GM10266 (cell line): ENCODE measurements at regions not wholly inside any gene's neighbourhood (a gene's known extent, or its start where the extent isn't known, plus 50 kb on each side); places are given as distances from the start of the nearest gene placed in this dataset.
"Not testable (repeated sequence)": the region's sequence is repeated elsewhere in the genome, so short reads cannot be mapped to it uniquely, and the experiment has no call there.

Source experiments
- DNase-seq: peaks from one replicate; pipeline ENCODE4 v3.0.0; 2012; ENCODE audit errors: extremely low spot score
- TF ChIP-seq, protein P1 (sequence below): IDR thresholded peaks from 2 replicates; pipeline ENCODE4 v1.5.1; 2012; ENCODE audit warnings: mild to moderate bottlenecking, low read depth; ENCODE audit not compliant: control insufficient read depth, insufficient read depth; ENCODE audit errors: missing control alignments

GRCh38 chr11:103811870-103812455, 224.5 kb upstream of the DDI1 start:
- DNase-seq, result no peak
- TF ChIP-seq, protein P1, sequence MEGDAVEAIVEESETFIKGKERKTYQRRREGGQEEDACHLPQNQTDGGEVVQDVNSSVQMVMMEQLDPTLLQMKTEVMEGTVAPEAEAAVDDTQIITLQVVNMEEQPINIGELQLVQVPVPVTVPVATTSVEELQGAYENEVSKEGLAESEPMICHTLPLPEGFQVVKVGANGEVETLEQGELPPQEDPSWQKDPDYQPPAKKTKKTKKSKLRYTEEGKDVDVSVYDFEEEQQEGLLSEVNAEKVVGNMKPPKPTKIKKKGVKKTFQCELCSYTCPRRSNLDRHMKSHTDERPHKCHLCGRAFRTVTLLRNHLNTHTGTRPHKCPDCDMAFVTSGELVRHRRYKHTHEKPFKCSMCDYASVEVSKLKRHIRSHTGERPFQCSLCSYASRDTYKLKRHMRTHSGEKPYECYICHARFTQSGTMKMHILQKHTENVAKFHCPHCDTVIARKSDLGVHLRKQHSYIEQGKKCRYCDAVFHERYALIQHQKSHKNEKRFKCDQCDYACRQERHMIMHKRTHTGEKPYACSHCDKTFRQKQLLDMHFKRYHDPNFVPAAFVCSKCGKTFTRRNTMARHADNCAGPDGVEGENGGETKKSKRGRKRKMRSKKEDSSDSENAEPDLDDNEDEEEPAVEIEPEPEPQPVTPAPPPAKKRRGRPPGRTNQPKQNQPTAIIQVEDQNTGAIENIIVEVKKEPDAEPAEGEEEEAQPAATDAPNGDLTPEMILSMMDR, result no peak

DNA sequence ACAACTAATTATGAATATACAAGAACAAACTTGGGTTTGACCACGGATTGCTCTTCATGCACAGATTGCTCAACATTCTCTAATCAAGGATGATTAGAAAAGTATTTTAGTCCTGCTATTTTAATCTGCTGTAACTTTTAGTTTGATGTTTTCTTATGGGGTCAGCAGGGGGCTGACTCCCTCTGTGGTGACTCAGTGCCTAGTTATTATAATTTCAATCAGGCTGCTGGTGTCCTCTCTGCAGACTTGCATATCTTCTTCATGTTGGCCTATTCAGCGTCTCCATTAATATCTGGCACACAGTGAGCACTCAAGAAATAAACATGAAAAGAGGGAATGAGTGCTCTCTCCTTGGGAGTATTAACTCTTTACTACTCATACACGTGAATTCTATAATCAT, 223.8 kb upstream of the DDI1 start:
- TF ChIP-seq, protein P1, result no peak
- DNase-seq, result no peak

GRCh38 chr11:103820345-103820744, 216.1 kb upstream of the DDI1 start:
- not testable (repeated sequence) for DNase-seq

GRCh38 chr11:103824116-103824515, 212.3 kb upstream of the DDI1 start:
- TF ChIP-seq, protein P1, result no peak
- DNase-seq, result no peak

DNA sequence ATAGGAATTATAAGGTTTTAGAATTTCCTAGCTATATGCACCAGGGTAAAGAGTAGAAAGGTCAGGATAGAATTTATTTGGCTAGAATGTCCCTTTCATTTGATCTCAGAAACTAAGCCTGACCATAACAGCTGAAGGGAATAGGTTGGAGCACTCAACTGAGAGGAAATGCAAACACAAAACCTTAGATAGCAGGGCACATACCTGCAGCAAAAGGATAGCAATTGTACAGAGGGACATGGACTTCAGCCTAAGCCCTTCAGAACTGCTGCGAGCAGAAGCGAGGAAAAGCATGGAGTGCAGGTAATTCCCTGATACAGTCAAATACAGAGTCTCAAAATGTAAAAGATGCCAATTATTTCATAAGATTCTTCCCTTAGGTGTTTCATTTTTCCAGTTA, 211.0 kb upstream of the DDI1 start:
- TF ChIP-seq, protein P1, result no peak
- no peak for DNase-seq

- TF ChIP-seq, protein P1, result no peak
- no peak for DNase-seq
These were observed 209.6 kb upstream of the DDI1 start for GRCh38 chr11:103826856-103827255.

DNA sequence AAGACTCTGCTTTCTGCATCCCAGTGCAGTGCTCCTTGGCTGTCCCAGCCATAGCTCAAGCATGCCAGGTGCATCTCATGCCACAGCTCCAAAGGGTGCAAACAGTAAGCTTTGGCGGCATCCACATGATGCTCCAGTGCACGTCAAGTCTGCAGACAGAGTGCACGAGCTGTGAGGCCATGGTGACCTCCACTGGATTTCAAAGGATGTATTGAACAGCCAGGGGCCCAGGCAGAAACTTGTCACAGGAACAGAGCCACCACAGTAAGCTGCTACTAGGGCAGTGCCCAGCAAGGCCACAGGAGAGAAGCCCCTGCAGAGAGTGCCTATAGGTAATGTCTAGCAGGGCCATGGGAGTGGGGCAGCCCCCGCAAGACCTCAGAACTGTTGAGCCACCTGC, 206.8 kb upstream of the DDI1 start:
- no peak for DNase-seq
- TF ChIP-seq, protein P1, result no peak

DNA sequence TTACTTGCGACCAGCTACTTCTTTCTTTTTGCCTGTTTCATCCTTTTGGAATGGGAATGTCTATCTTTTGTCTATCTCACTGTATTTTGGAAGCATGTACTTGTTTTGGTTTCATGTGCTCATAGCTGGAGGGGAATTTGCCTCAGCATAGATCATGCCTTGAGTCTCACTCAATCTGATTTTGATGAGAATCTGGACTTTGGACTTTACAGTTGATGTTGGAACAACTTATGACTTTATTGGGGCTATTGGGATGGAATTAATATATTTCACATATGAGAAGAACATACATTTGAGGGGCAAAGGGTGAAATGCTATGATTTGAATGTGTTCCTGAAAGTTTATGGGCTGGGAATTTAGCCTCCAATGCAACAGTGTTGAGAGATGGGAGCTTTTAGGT, 206.2 kb upstream of the DDI1 start:
- DNase-seq, result no peak
- TF ChIP-seq, protein P1, result no peak
